ENCODE measurements at regions not wholly inside any gene's neighbourhood (a gene's known extent, or its start where the extent isn't known, plus 50 kb on each side); places are given as distances from the start of the nearest gene placed in this dataset.

DNA sequence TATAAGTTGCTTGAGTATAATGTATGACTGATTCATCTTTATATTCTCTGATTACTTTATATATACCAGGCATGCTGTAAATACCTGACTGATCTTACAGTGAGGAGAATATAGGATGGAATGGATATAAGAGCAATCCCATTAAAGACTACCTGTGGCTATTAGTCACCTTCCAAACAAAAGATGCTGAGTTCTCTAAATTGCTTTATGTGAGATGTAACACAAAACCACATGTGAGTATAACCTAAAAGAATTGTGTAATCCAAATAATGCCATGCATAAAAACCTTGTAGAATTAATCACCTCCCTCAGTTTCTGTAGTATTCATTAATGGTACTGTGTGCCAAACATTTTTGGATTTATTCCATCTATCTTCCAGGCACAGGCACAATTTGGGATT lies 134.6 kb upstream of the LRRC7 start:
- no peak for DNase-seq (ENCODE audit: low read depth)

- DNase-seq (ENCODE audit: low read depth) = no peak
Measured at GRCh38 chr1:69436151-69436550, 131.6 kb upstream of the LRRC7 start.

- no peak for DNase-seq (ENCODE audit: low read depth)
Measured at GRCh38 chr1:69438056-69438795, 129.5 kb upstream of the LRRC7 start.

DNA sequence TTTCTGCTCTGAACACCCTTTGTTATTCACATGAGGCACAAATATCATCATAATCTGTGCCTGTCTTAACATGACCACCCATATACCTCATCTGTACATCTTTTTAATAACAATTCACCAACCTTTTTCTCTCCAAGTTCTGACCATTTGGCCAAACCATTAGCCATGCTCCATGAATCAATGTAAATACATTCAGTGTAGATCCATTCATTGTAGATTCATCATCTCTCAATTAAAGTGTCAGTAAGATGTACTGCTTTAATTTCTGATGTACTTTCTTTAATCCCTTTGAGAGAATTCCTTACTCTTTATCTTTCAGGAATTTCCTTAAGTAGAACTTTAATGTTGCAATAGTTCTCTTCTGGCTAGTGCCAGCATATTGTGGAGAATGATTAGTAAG lies 126.2 kb upstream of the LRRC7 start:
- no peak for DNase-seq (ENCODE audit: low read depth)

GRCh38 chr1:69451196-69451595 lies 116.5 kb upstream of the LRRC7 start:
- DNase-seq (ENCODE audit: low read depth) = no peak

DNA sequence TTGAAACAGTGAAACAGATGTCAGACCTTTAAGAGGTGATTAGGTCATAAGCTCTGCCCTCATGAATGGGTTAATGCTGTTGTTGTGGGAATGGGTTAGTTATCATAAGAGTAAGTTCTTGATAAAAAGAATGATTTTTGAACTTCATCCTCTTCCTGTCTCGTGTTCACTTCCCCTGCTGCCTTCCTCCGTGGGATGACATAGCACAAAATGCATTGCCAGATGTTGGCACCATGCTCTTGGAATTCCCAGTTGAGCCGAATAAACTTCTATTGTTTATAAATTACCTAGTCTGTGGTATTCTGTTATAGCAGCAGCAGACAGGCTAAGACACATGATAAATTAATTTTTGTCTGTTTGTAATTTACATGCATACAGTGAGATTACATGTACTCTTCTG lies 112.0 kb upstream of the LRRC7 start:
- no peak for DNase-seq (ENCODE audit: low read depth)

DNA sequence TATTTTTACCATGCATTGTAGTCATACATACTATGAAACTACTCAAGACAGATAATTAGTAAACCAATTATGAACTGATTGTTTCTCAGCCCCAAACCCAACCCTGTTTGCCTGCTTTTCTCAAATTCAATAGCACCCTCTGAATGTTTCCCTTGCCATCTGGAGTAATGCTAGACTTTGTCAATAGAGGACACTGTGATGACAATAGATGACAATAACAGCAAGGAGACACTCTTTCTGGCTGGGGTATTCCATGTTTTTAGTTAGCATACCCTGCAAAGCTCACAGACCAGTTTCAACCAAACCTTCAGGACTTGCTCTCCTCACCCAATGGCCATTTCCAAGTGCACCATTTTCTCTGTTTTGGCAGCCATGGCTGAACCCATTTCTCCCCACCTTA lies 108.5 kb upstream of the LRRC7 start:
- DNase-seq (ENCODE audit: low read depth) = no peak

DNA sequence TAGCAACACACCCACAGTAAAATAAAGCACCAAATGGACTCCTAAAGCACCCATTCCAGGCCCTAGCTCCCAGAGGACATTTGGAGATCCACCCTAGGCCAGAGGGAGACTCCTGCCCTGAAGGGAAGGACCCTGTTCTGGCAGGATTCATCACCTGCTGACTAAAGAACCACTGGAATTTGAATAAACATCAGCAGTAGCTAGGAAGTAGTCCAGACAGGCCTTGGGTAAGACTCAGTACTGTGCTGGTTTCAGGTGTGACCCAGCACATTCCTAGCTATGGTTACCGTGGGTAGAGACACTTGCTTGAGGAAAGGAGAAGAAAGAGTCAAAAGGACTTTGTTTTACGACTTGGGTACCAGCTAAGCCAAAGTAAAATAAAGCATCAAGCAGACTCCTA lies 92.7 kb upstream of the LRRC7 start:
- no peak for DNase-seq (ENCODE audit: low read depth)

- DNase-seq (ENCODE audit: low read depth) = no peak
Measured at GRCh38 chr1:69479734-69480133, 88.0 kb upstream of the LRRC7 start.

GRCh38 chr1:69483246-69483645 lies 84.5 kb upstream of the LRRC7 start:
- no peak for DNase-seq (ENCODE audit: low read depth)

DNA sequence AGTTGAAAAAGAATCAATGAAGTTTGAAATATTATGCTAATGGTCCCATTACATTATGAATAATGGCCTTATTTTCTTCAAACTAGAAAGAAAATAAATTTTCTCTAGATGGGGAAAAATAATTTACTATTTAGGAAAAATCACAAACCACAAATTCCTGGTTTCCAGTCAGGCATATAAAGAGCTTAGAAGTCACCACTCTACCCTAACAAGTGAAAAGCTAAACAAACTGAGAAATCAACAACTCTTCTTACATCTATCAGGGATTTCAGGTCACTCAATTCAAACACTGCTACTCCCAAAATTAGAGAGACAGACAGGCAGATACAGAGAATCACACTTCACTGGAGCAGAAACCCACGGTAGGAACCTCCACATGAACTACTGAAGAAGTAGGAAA lies 82.1 kb upstream of the LRRC7 start:
- no peak for DNase-seq (ENCODE audit: low read depth)

- DNase-seq (ENCODE audit: low read depth) = no peak
Measured at GRCh38 chr1:69491416-69491815, 76.3 kb upstream of the LRRC7 start.

DNA sequence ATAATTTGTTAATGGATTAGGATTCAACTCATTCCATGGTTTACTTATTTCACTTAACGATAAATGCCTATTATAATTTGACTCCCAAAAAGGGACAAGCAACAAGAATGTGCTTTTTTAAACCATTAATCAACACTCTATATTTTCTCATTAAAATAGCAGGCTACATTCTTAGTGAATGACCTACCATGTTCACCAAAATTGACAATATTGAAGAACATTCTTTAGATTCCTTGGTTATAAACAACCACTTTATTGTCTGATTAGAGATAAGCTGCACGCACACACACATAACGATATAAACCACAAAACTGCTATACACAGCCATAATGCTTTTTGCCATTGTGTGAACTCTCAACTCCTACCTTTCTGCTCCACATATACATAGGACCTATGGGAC lies 75.4 kb upstream of the LRRC7 start:
- DNase-seq (ENCODE audit: low read depth) = no peak

- DNase-seq (ENCODE audit: low read depth) = no peak
Measured at GRCh38 chr1:69494221-69494620, 73.5 kb upstream of the LRRC7 start.

DNA sequence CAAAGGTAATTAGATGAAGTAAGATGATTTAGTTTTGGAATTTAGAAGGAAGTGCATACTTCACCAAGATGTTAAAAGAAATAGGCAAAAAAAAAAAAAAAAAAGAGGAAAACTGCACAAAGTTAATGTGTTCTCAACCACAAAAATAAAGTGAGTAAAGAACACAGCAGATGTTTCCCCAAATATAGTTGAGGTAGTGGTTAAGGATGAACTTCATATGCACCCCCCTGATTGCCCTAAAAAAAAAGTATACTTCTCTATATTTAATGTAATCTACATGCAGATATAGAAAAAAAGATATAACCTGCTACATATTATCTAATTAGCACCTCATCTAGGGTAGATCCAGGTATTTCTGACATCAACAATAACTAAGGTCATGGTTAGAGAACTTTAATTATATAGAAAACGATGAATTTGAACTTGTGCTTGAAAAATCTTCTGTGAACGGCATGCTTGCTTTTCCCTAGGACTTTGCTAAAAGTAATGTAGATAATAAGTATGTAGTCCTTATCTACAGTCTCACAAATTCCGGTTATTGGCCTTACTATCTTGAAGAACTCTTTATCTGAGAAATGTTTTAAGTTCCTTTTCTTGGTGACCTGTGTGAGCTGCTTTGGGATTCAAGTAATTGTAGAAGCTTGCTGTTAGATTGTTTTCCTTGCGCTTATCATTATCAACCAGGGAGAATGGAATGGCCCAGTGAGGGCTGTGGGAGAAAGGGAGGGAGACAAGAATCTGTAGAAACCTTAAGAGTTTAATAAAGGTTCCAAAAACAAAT lies 70.1 kb upstream of the LRRC7 start:
- DNase-seq (ENCODE audit: low read depth) = no peak

- no peak for DNase-seq (ENCODE audit: low read depth)
Measured at GRCh38 chr1:69498711-69499110, 69.0 kb upstream of the LRRC7 start.

DNA sequence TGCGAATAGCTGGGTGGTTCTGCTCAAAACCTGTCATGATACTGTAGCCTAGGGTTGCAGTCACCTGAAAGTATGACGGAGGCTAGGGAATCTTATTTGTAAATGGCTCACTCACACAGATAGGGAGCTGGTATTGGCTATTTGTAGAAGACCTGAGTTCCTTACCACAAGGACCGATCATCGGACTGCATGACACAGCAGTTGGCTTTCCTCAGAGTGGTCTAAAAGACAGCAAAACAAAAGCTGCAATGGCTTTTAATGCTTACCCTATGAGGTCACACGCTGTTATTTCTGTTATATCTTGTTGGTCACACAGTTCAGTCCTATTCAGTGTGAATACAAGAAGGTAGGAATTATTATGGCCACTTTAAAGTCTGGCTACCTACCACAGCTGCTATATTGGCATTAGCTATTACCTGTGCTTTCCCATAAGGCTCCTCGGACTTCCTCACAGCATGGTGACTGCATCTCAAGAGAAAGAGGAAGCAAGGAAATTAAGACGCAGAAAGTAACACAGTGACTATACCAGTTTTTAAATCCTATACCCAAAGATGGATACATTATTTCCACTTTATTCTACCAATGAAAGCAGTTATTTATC lies 68.4 kb upstream of the LRRC7 start:
- no peak for DNase-seq (ENCODE audit: low read depth)

DNA sequence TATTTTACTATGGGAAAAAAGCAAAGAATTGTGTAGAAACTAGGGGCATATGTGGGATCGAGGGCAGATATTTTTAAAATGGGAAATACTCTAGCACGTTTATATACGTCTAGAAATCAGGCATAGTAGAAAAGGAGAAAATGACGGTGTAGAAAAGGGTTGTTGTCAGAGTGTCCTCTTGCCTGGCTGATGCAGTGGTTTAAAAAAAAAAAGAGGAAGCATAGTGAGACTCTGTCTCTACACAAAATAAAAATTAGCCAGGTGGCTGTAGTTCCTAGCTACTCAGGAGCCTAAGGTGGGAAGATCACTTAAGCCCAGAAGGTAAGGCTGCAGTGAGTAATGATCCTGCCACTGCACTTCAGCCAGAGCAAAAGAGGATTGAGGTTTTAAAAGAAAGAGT lies 64.7 kb upstream of the LRRC7 start:
- DNase-seq (ENCODE audit: low read depth) = no peak

- DNase-seq (ENCODE audit: low read depth) = no peak
Measured at GRCh38 chr1:69504730-69505252, 62.9 kb upstream of the LRRC7 start.

DNA sequence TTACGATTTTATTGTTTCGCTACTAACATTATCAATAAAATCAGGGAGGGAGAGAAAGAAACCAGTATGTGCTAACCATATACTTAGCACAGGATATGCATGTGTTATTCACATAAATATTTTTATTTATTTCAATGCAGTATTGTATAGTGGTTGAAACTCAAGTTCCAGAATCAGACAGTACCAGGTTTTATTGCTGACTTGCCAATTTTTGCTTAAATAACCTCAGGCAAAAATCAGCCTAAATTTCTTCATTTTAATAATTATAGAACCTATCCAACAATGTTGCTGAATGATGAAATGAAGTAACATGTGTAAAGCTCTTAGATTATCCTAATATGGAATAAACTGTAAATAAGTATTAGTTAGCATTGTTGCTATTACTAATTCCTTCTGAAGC lies 61.4 kb upstream of the LRRC7 start:
- DNase-seq (ENCODE audit: low read depth) = no peak

- no peak for DNase-seq (ENCODE audit: low read depth)
Measured at GRCh38 chr1:69506721-69507120, 61.0 kb upstream of the LRRC7 start.

DNA sequence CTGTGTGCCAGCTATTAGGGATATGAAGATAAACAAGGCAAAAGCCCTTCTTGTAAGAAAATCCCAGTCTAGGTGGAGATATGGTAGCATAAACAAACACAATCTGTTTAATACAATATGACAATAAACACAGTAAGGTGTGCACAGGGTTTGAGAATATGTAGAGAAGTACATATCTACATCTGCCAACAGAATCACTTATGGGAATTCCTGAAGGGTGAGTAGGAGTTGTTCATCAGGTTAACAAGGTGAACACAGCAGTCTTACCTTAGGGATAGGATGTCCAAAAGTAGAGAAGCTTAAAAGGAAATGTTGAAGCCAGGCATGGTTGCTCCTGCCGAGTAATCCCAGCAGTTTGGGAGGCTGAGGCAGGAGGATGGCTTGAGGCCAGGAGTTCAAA lies 57.7 kb upstream of the LRRC7 start:
- DNase-seq (ENCODE audit: low read depth) = no peak
